B cell (primary cell): ENCODE measurements at regions not wholly inside any gene's neighbourhood (a gene's known extent, or its start where the extent isn't known, plus 50 kb on each side); places are given as distances from the start of the nearest gene placed in this dataset.

Experiments
- ATAC-seq: fragments of 200-7000 bp; cut with Tn5 transposase; one replicate; pipeline ENCODE4 v1.10.0; 2021; ENCODE audit warnings: low read depth, mild to moderate bottlenecking, moderate number of reproducible peaks, moderate library complexity
- CTCF ChIA-PET: fragments of 350-600 bp; sonication (Branson Sonifier 250); formaldehyde crosslinking; loops from one replicate; lab custom pipeline; 2021; ENCODE audit warnings: antibody characterized with exemption, inconsistent platforms; lab: Charles Lee
- POLR2A ChIA-PET: fragments of 350-600 bp; sonication (Branson Sonifier 250); formaldehyde crosslinking; loops from one replicate; lab custom pipeline; 2021; ENCODE audit warnings: antibody characterized with exemption; lab: Charles Lee
- DNase-seq: peaks from one replicate; pipeline ENCODE4 v3.0.0; 2013
- H2AFZ ChIP-seq: 2 replicates; pipeline ENCODE4 v1.6.1; 2012; ENCODE audit warnings: mild to moderate bottlenecking, low read depth, low read length; ENCODE audit not compliant: insufficient read depth, poor library complexity, severe bottlenecking
- H3K27ac ChIP-seq, 2 donors: 1 replicate in 1 of 2; 2 replicates in 1 of 2; pipeline ENCODE4 v1.5.1; 2012 to 2013; ENCODE audit warnings: low read length in 2 of 2, mild to moderate bottlenecking in 2 of 2, moderate library complexity in 1 of 2
- H3K27me3 ChIP-seq, 4 experiments: fragments of 200-600 bp in 1 of 4; sonication (generic) in 1 of 4; replicated peaks in 1 of 4; 1 replicate in 2 of 4; 2 replicates in 2 of 4; pipeline versions ENCODE4 v1.6.1 to v1.7.0; 2013 to 2016; ENCODE audit warnings: low read length in 3 of 4, mild to moderate bottlenecking in 2 of 4, mixed read lengths in 1 of 4, moderate library complexity in 1 of 4; ENCODE audit not compliant: insufficient read depth in 4 of 4, control insufficient read depth in 3 of 4; ENCODE audit errors: control extremely low read depth in 1 of 4
- H3K36me3 ChIP-seq, 2 experiments: replicated peaks in 1 of 2; 1 replicate in 1 of 2; 2 replicates in 1 of 2; pipeline versions ENCODE4 v1.6.1 to v1.7.1; 2013; ENCODE audit warnings: low read length in 1 of 2; ENCODE audit not compliant: insufficient read depth in 2 of 2, control insufficient read depth in 1 of 2; ENCODE audit errors: control extremely low read depth in 1 of 2, extremely low read depth in 1 of 2
- H3K4me1 ChIP-seq, 2 donors: fragments of 200-600 bp in 1 of 2; sonication (generic) in 1 of 2; 1 replicate in 1 of 2; 2 replicates in 1 of 2; pipeline versions ENCODE4 v1.5.1 to v1.6.1; 2013 to 2017; ENCODE audit warnings: low read length in 2 of 2; ENCODE audit not compliant: control insufficient read depth in 2 of 2, insufficient read depth in 2 of 2
- H3K4me2 ChIP-seq: replicated peaks from 2 replicates; pipeline ENCODE3; 2012; ENCODE audit warnings: mild to moderate bottlenecking, low read depth, low read length; ENCODE audit not compliant: poor library complexity, severe bottlenecking
- H3K4me3 ChIP-seq, 5 experiments: fragments of 200-600 bp in 1 of 5; sonication (generic) in 1 of 5; 1 replicate in 3 of 5; 2 replicates in 2 of 5; pipeline versions ENCODE4 v1.5.1 to v1.7.0; 2011 to 2016; ENCODE audit warnings: low read length in 4 of 5, mild to moderate bottlenecking in 4 of 5, low read depth in 2 of 5, control low read depth in 1 of 5, moderate library complexity in 1 of 5; ENCODE audit not compliant: insufficient read depth in 1 of 5; ENCODE audit errors: control extremely low read depth in 1 of 5, extremely low read depth in 1 of 5
- H3K79me2 ChIP-seq: fragments of 200-600 bp; sonication (generic); one replicate; pipeline ENCODE4 v1.6.0; 2016; ENCODE audit warnings: low read length; ENCODE audit not compliant: control insufficient read depth, insufficient read depth
- H3K9ac ChIP-seq: fragments of 200-600 bp; sonication (generic); 2 replicates; pipeline ENCODE4 v1.6.1; 2017; ENCODE audit warnings: mild to moderate bottlenecking, low read length, moderate library complexity
- H3K9me3 ChIP-seq, 3 donors: one replicate each; pipeline versions ENCODE4 v1.6.1 to v1.7.1; 2013; ENCODE audit warnings: low read length in 2 of 3; ENCODE audit not compliant: control insufficient read depth in 2 of 3, insufficient read depth in 1 of 3; ENCODE audit errors: control extremely low read depth in 1 of 3
- H4K20me1 ChIP-seq: 2 replicates; pipeline ENCODE4 v1.6.0; 2012; ENCODE audit warnings: mild to moderate bottlenecking, low read length; ENCODE audit not compliant: insufficient read depth, control insufficient read depth, poor library complexity, severe bottlenecking
- H3K27ac Mint-ChIP-seq: one replicate; pipeline ENCODE4 v1.8.0; 2021; ENCODE audit warnings: mixed read lengths
- H3K27me3 Mint-ChIP-seq: one replicate; pipeline ENCODE4 v1.8.0; 2021; ENCODE audit warnings: mixed read lengths
- H3K4me1 Mint-ChIP-seq: one replicate; pipeline ENCODE4 v1.8.0; 2021; ENCODE audit warnings: mixed read lengths
- H3K4me3 Mint-ChIP-seq: one replicate; pipeline ENCODE4 v1.8.0; 2021; ENCODE audit warnings: mixed read lengths
- H3K9me3 Mint-ChIP-seq: one replicate; pipeline ENCODE4 v1.8.0; 2022; ENCODE audit warnings: mixed read lengths; ENCODE audit not compliant: insufficient read depth
- CTCF ChIP-seq: fragments of 200-600 bp; IDR thresholded peaks from one replicate; pipeline ENCODE4 v1.8.0; 2022; ENCODE audit warnings: antibody characterized with exemption, mild to moderate bottlenecking
- EZH2 ChIP-seq: IDR thresholded peaks from 2 replicates; pipeline ENCODE4 v1.6.1; 2012; ENCODE audit warnings: borderline replicate concordance, low read depth, mild to moderate bottlenecking, moderate library complexity, low read length; ENCODE audit not compliant: insufficient read depth, poor library complexity, severe bottlenecking
- WGBS: methylation state at CpG from one replicate; pipeline ENCODE4 v1.1.5; 2013; ENCODE audit warnings: missing lambda C conversion rate; ENCODE audit not compliant: insufficient coverage; 5-methylcytosine and 5-hydroxymethylcytosine counted together
- intact Hi-C: fragments of 100-400 bp; cut with micrococcal nuclease; formaldehyde crosslinking; loops from one replicate; pipeline ENCODE4 v1.10.0; 2022

GRCh38 chr7:48832303-48832845 is 92.0 kb upstream of the CDC14C start:
- no peaks in the 10 kb centered on the region for H3K4me1 Mint-ChIP-seq
- Histone ChIP-seq H3K27ac (no peak overlapping the region), H3K4me3 (no peak overlapping the region), H2AFZ (no peak overlapping the region), H3K9me3 (peaks cover 0 to 7% (median 0%) of the 10 kb centered on the region in 3 donors), H3K4me2 (no peak overlapping the region), H3K27me3 (no peaks in the 10 kb centered on the region), H3K36me3 (no peaks in the 10 kb centered on the region), H4K20me1 (no peaks in the 10 kb centered on the region), H3K4me1 (no peaks in the 10 kb centered on the region), H3K79me2 (no peaks in the 10 kb centered on the region), H3K9ac (no peak overlapping the region)
- H3K4me3 Mint-ChIP-seq, result no peak overlapping the region
- WGBS, result 69% methylated on average over 2 of the region's 4 CpGs
- DNase-seq (no peak), ATAC-seq (no peak)
- TF ChIP-seq CTCF (no peak), EZH2 (no peak)
- H3K27me3 Mint-ChIP-seq, result no peaks in the 10 kb centered on the region
- no peak overlapping the region for H3K27ac Mint-ChIP-seq
- H3K9me3 Mint-ChIP-seq, result peaks cover 3% of the 10 kb centered on the region
- intact Hi-C loops, result no loop called here
- CTCF ChIA-PET, result no interaction called here
- POLR2A ChIA-PET, result no interaction called here

GRCh38 chr7:48837266-48837665 is 87.1 kb upstream of the CDC14C start:
- no peak overlapping the region for H3K9ac ChIP-seq
- H3K4me3 Mint-ChIP-seq, result no peak overlapping the region
- ATAC-seq (no peak), DNase-seq (no peak)
- no peaks in the 10 kb centered on the region for H3K9me3 ChIP-seq
- ChIA-PET CTCF (no interaction called here), POLR2A (no interaction called here)
- no peak overlapping the region for H3K27ac Mint-ChIP-seq
- no peak for TF ChIP-seq EZH2
- no peak for TF ChIP-seq CTCF
- H3K36me3 ChIP-seq, result no peaks in the 10 kb centered on the region
- H3K4me1 ChIP-seq, result no peaks in the 10 kb centered on the region
- H3K4me3 ChIP-seq, result no peak overlapping the region
- no peaks in the 10 kb centered on the region for H3K79me2 ChIP-seq
- no peak overlapping the region for H3K4me2 ChIP-seq
- no CpG with 5 or more reads among the region's 1 CpG for WGBS
- H3K27ac ChIP-seq, result no peak overlapping the region
- no peak overlapping the region for H2AFZ ChIP-seq
- no peaks in the 10 kb centered on the region for H3K27me3 Mint-ChIP-seq
- H3K9me3 Mint-ChIP-seq, result peaks cover 3% of the 10 kb centered on the region
- H3K27me3 ChIP-seq, result no peaks in the 10 kb centered on the region
- no peaks in the 10 kb centered on the region for H4K20me1 ChIP-seq
- intact Hi-C loops, result no loop called here
- H3K4me1 Mint-ChIP-seq, result no peaks in the 10 kb centered on the region
